Astrocyte (in vitro differentiated cells and primary cell): ENCODE measurements at regions not wholly inside any gene's neighbourhood (a gene's known extent, or its start where the extent isn't known, plus 50 kb on each side); places are given as distances from the start of the nearest gene placed in this dataset.
A peak's percentile ranks its signal among the peaks of the same experiment; 100 is the strongest.

ENCODE experiments used
- DNase-seq: peaks from one replicate; pipeline ENCODE4 v3.0.0-alpha.2; 2010; ENCODE audit warnings: low read depth
- FAIRE-seq: peaks from 2 replicates; lab custom pipeline; 2011; peaks lifted over from hg19 to GRCh38; lab: Jason Lieb, UNC
- H2AFZ ChIP-seq: 2 replicates; pipeline ENCODE4 v1.6.0; 2012; ENCODE audit warnings: low read depth, low read length, inconsistent platforms
- H3K27ac ChIP-seq: 2 replicates; pipeline ENCODE4 v1.5.1; 2011; ENCODE audit warnings: low read depth, low read length, inconsistent platforms
- H3K27me3 ChIP-seq: 2 replicates; pipeline ENCODE4 v1.6.0; 2011; ENCODE audit warnings: low read length, inconsistent platforms; ENCODE audit not compliant: insufficient read depth
- H3K36me3 ChIP-seq: 2 replicates; pipeline ENCODE4 v1.5.1; 2011; ENCODE audit warnings: low read length, inconsistent platforms; ENCODE audit not compliant: insufficient read depth
- H3K4me1 ChIP-seq: 2 replicates; pipeline ENCODE4 v1.5.1; 2011; ENCODE audit warnings: low read length, inconsistent platforms; ENCODE audit not compliant: insufficient read depth
- H3K4me2 ChIP-seq: 2 replicates; pipeline ENCODE4 v1.6.0; 2012; ENCODE audit warnings: low read length, inconsistent platforms
- H3K4me3 ChIP-seq: 2 replicates; pipeline ENCODE4 v1.5.1; 2011; ENCODE audit warnings: low read depth, mild to moderate bottlenecking, low read length, inconsistent platforms; ENCODE audit not compliant: insufficient read depth
- H3K79me2 ChIP-seq: 2 replicates; pipeline ENCODE4 v1.6.0; 2012; ENCODE audit warnings: mild to moderate bottlenecking, low read length, inconsistent platforms; ENCODE audit not compliant: insufficient read depth
- H3K9ac ChIP-seq: 2 replicates; pipeline ENCODE4 v1.6.0; 2012; ENCODE audit warnings: mild to moderate bottlenecking, low read length, inconsistent platforms
- H3K9me3 ChIP-seq: 2 replicates; pipeline ENCODE4 v1.5.1; 2012; ENCODE audit warnings: low read depth, mild to moderate bottlenecking, low read length, inconsistent platforms; ENCODE audit not compliant: insufficient read depth
- H4K20me1 ChIP-seq: 2 replicates; pipeline ENCODE4 v1.6.0; 2012; ENCODE audit warnings: low read length, inconsistent platforms; ENCODE audit not compliant: insufficient read depth
- H3K27ac Mint-ChIP-seq: one replicate; pipeline ENCODE4 v1.8.0; 2021; ENCODE audit warnings: mild to moderate bottlenecking, mixed read lengths; ENCODE audit not compliant: unreplicated experiment
- H3K27me3 Mint-ChIP-seq: one replicate; pipeline ENCODE4 v1.8.0; 2021; ENCODE audit warnings: low read depth, mixed read lengths; ENCODE audit not compliant: unreplicated experiment
- H3K36me3 Mint-ChIP-seq: one replicate; pipeline ENCODE4 v1.8.0; 2021; ENCODE audit warnings: low read depth, mixed read lengths; ENCODE audit not compliant: unreplicated experiment
- H3K4me1 Mint-ChIP-seq: one replicate; pipeline ENCODE4 v1.8.0; 2021; ENCODE audit warnings: low read depth, mixed read lengths; ENCODE audit not compliant: unreplicated experiment
- H3K4me3 Mint-ChIP-seq: one replicate; pipeline ENCODE4 v1.8.0; 2021; ENCODE audit warnings: mild to moderate bottlenecking, moderate library complexity, mixed read lengths; ENCODE audit not compliant: unreplicated experiment
- H3K9me3 Mint-ChIP-seq: one replicate; pipeline ENCODE4 v1.8.0; 2021; ENCODE audit warnings: mild to moderate bottlenecking, mixed read lengths; ENCODE audit not compliant: unreplicated experiment
- EZH2 ChIP-seq: IDR thresholded peaks from 2 replicates; pipeline ENCODE4 v1.6.1; 2012; ENCODE audit warnings: mild to moderate bottlenecking, low read length, inconsistent platforms; ENCODE audit not compliant: insufficient read depth
- TF ChIP-seq, protein P1 (sequence below): IDR thresholded peaks from 2 replicates; pipeline ENCODE4 v1.5.1; 2011; ENCODE audit warnings: low read depth, mild to moderate bottlenecking, inconsistent platforms, low read length, moderate library complexity; ENCODE audit not compliant: insufficient read depth

DNA sequence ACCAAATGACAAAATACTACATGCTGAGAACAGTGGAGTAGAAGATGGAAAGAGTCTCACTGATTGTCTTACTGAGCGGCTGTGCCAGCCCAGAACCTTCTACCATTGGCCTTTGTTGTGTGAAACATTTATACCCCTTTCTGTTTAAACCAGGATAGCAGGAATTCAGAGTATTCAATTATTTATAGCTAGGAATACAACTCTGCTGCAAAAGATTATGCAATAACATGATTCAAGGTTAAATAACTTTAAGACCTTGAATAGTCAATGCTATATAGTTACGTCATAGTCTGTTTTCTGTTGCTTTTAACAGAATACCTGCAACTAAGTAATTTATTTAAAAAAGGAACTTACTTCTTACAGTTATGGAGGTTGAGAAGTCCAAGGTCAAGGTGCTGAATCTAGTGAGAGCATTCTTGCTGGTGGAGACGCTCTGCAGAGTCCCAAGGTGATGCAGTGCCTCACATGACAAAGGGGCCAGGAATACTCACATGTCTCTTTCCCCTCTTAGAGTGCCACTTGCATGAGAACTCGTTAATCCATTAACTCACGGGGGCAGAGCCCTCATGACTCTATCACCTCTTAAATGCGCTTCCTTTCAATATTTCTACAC is 371.8 kb downstream of the MDFIC start:
- H3K36me3 ChIP-seq, result no peaks in the 10 kb centered on the region
- DNase-seq, result peak; percentile 35
- no peaks in the 10 kb centered on the region for H3K9me3 Mint-ChIP-seq
- FAIRE-seq, result no peak
- H3K4me2 ChIP-seq, result no peak overlapping the region
- H3K27me3 Mint-ChIP-seq, result no peaks in the 10 kb centered on the region
- H3K4me3 Mint-ChIP-seq, result no peak overlapping the region
- no peaks in the 10 kb centered on the region for H3K27me3 ChIP-seq
- H3K27ac Mint-ChIP-seq, result no peak overlapping the region
- H2AFZ ChIP-seq, result no peak overlapping the region
- peaks cover 8% of the 10 kb centered on the region for H3K4me1 ChIP-seq
- no peaks in the 10 kb centered on the region for H4K20me1 ChIP-seq
- H3K4me3 ChIP-seq, result no peak overlapping the region
- H3K4me1 Mint-ChIP-seq, result peaks cover 9% of the 10 kb centered on the region
- no peaks in the 10 kb centered on the region for H3K36me3 Mint-ChIP-seq
- no peaks in the 10 kb centered on the region for H3K79me2 ChIP-seq
- no peaks in the 10 kb centered on the region for H3K9me3 ChIP-seq
- H3K9ac ChIP-seq, result no peak overlapping the region
- TF ChIP-seq, protein P1, sequence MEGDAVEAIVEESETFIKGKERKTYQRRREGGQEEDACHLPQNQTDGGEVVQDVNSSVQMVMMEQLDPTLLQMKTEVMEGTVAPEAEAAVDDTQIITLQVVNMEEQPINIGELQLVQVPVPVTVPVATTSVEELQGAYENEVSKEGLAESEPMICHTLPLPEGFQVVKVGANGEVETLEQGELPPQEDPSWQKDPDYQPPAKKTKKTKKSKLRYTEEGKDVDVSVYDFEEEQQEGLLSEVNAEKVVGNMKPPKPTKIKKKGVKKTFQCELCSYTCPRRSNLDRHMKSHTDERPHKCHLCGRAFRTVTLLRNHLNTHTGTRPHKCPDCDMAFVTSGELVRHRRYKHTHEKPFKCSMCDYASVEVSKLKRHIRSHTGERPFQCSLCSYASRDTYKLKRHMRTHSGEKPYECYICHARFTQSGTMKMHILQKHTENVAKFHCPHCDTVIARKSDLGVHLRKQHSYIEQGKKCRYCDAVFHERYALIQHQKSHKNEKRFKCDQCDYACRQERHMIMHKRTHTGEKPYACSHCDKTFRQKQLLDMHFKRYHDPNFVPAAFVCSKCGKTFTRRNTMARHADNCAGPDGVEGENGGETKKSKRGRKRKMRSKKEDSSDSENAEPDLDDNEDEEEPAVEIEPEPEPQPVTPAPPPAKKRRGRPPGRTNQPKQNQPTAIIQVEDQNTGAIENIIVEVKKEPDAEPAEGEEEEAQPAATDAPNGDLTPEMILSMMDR, result no peak
- TF ChIP-seq EZH2, result no peak
- no peak overlapping the region for H3K27ac ChIP-seq

DNA sequence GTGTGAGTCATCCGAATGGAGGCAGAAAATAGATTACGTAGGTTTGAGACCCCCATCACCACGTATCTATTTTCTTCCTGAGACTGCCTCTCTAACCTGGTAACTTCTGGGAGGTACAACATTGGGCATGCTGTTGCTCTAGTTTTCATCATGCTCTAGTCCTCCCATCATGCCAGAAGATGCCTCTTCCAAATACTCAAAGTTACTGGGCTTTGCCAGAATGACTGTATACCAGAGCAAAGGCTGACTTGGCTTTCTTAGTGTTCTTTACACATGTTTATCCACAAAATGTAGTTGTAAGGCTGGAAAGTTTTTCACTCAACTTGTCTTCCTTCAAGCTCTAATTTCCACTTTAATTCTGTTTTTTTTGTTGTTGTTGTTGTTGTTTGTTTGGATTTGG is 370.5 kb downstream of the MDFIC start:
- H3K4me3 Mint-ChIP-seq, result no peak overlapping the region
- H4K20me1 ChIP-seq, result no peaks in the 10 kb centered on the region
- no peaks in the 10 kb centered on the region for H3K36me3 Mint-ChIP-seq
- DNase-seq, result no peak
- no peak overlapping the region for H2AFZ ChIP-seq
- no peak overlapping the region for H3K27ac Mint-ChIP-seq
- H3K36me3 ChIP-seq, result no peaks in the 10 kb centered on the region
- no peak overlapping the region for H3K27ac ChIP-seq
- H3K79me2 ChIP-seq, result no peaks in the 10 kb centered on the region
- H3K4me1 ChIP-seq, result peaks cover 8% of the 10 kb centered on the region
- TF ChIP-seq, protein P1, result no peak
- TF ChIP-seq EZH2, result no peak
- no peaks in the 10 kb centered on the region for H3K27me3 Mint-ChIP-seq
- H3K9ac ChIP-seq, result no peak overlapping the region
- no peaks in the 10 kb centered on the region for H3K9me3 Mint-ChIP-seq
- H3K9me3 ChIP-seq, result no peaks in the 10 kb centered on the region
- H3K4me1 Mint-ChIP-seq, result peaks cover 3% of the 10 kb centered on the region
- H3K4me2 ChIP-seq, result no peak overlapping the region
- FAIRE-seq, result no peak
- H3K4me3 ChIP-seq, result no peak overlapping the region
- H3K27me3 ChIP-seq, result no peaks in the 10 kb centered on the region

DNA sequence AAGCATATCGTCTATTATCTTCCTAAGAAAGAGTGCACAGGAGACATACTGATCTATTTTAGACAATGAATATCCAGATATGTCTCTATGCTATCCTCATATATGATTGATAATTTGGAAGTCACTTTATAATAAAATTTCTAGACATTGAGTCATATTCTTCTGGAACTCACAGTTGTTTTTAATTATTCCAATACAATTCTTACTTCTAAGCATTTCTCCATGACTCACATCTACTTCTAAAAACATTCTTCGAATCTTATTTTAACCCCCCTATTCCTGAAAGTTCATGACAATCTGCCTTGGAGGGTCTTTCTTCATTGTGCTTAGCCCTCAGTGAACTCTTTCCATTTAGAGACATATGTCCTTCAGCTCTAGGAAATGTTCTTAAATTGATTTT is 368.1 kb downstream of the MDFIC start:
- H3K4me2 ChIP-seq, result peak overlapping the region; percentile 64
- H3K27me3 Mint-ChIP-seq, result no peaks in the 10 kb centered on the region
- no peak for TF ChIP-seq EZH2
- TF ChIP-seq, protein P1, result no peak
- no peak overlapping the region for H3K4me3 Mint-ChIP-seq
- no peak overlapping the region for H3K4me3 ChIP-seq
- peaks cover 3% of the 10 kb centered on the region for H3K4me1 Mint-ChIP-seq
- H3K36me3 Mint-ChIP-seq, result no peaks in the 10 kb centered on the region
- no peaks in the 10 kb centered on the region for H4K20me1 ChIP-seq
- H3K79me2 ChIP-seq, result no peaks in the 10 kb centered on the region
- H3K27ac ChIP-seq, result peak overlapping the region; percentile 76
- H2AFZ ChIP-seq, result no peak overlapping the region
- peaks cover 8% of the 10 kb centered on the region for H3K4me1 ChIP-seq
- H3K27me3 ChIP-seq, result no peaks in the 10 kb centered on the region
- peak; percentile 54 for DNase-seq
- no peaks in the 10 kb centered on the region for H3K36me3 ChIP-seq
- H3K9me3 ChIP-seq, result no peaks in the 10 kb centered on the region
- FAIRE-seq, result no peak
- H3K27ac Mint-ChIP-seq, result no peak overlapping the region
- H3K9ac ChIP-seq, result peak overlapping the region; percentile 7
- no peaks in the 10 kb centered on the region for H3K9me3 Mint-ChIP-seq
